RWPE1 (cell line): ENCODE measurements at regions not wholly inside any gene's neighbourhood (a gene's known extent, or its start where the extent isn't known, plus 50 kb on each side); places are given as distances from the start of the nearest gene placed in this dataset.

Experiments
- CTCF ChIA-PET: fragments of 350-600 bp; sonication (Branson Sonifier 250); formaldehyde crosslinking; extraction: SDS; loops from one replicate; lab custom pipeline; 2021; lab: Yijun Ruan, JAX
- POLR2A ChIA-PET: fragments of 400-600 bp; formaldehyde crosslinking; extraction: SDS; loops from one replicate; lab custom pipeline; 2020; ENCODE audit warnings: antibody characterized with exemption; ENCODE audit not compliant: low non-redundant PET; lab: Yijun Ruan, JAX
- DNase-seq: peaks from one replicate; pipeline ENCODE4 v3.0.0; 2012; ENCODE audit warnings: low spot score
- H3K27ac ChIP-seq: fragments of 450-650 bp; 2 replicates; pipeline ENCODE4 v1.5.1; 2017
- CTCF ChIP-seq: fragments of 450-650 bp; conservative IDR thresholded peaks from 2 replicates; pipeline ENCODE4 v1.5.1; 2017; ENCODE audit warnings: low read depth, mild to moderate bottlenecking

GRCh38 chr10:56123247-56123646, 237.8 kb downstream of the ZWINT start:
- TF ChIP-seq CTCF, result no peak
- no peak overlapping the region for H3K27ac ChIP-seq
- POLR2A ChIA-PET, result no interaction called here
- CTCF ChIA-PET, result no interaction called here
- DNase-seq, result no peak

GRCh38 chr10:56116684-56117083, 244.4 kb downstream of the ZWINT start:
- CTCF ChIA-PET, result interaction anchor here (0.6 kb wide), 1 partner anchor 415 kb away, joined by 5 read pairs; no protein-coding TSS in a partner anchor
- DNase-seq, result no peak
- no peak overlapping the region for H3K27ac ChIP-seq
- no peak for TF ChIP-seq CTCF
- POLR2A ChIA-PET, result no interaction called here

GRCh38 chr10:56109454-56109853, 251.6 kb downstream of the ZWINT start:
- CTCF ChIA-PET, result no interaction called here
- no peak for DNase-seq
- POLR2A ChIA-PET, result no interaction called here
- H3K27ac ChIP-seq, result no peak overlapping the region
- TF ChIP-seq CTCF, result no peak

- no peak for TF ChIP-seq CTCF
- H3K27ac ChIP-seq, result no peak overlapping the region
- DNase-seq, result no peak
- POLR2A ChIA-PET, result no interaction called here
- CTCF ChIA-PET, result no interaction called here
Measured at GRCh38 chr10:56104923-56105322, 256.1 kb downstream of the ZWINT start.

- H3K27ac ChIP-seq, result no peak overlapping the region
- no peak for TF ChIP-seq CTCF
- ChIA-PET POLR2A (no interaction called here), CTCF (no interaction called here)
- no peak for DNase-seq
Measured at GRCh38 chr10:56104487-56104886, 256.6 kb downstream of the ZWINT start.

GRCh38 chr10:56096226-56096517, 264.9 kb downstream of the ZWINT start:
- CTCF ChIA-PET, result no interaction called here
- TF ChIP-seq CTCF, result no peak
- H3K27ac ChIP-seq, result no peak overlapping the region
- no peak for DNase-seq
- POLR2A ChIA-PET, result no interaction called here
